ENCODE measurements at regions not wholly inside any gene's neighbourhood (a gene's known extent, or its start where the extent isn't known, plus 50 kb on each side); places are given as distances from the start of the nearest gene placed in this dataset.

GRCh38 chr3:30241721-30242120 is 364.7 kb upstream of the TGFBR2 start:
- TF ChIP-seq, protein P1, sequence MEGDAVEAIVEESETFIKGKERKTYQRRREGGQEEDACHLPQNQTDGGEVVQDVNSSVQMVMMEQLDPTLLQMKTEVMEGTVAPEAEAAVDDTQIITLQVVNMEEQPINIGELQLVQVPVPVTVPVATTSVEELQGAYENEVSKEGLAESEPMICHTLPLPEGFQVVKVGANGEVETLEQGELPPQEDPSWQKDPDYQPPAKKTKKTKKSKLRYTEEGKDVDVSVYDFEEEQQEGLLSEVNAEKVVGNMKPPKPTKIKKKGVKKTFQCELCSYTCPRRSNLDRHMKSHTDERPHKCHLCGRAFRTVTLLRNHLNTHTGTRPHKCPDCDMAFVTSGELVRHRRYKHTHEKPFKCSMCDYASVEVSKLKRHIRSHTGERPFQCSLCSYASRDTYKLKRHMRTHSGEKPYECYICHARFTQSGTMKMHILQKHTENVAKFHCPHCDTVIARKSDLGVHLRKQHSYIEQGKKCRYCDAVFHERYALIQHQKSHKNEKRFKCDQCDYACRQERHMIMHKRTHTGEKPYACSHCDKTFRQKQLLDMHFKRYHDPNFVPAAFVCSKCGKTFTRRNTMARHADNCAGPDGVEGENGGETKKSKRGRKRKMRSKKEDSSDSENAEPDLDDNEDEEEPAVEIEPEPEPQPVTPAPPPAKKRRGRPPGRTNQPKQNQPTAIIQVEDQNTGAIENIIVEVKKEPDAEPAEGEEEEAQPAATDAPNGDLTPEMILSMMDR (IDR thresholded peaks at IDR 0.05): no peak
- no peak for TF ChIP-seq EZH2 (IDR thresholded peaks at IDR 0.05)

All from neural progenitor cell (in vitro differentiated cells).